Kidney (tissue), 13 donors: ENCODE measurements at regions not wholly inside any gene's neighbourhood (a gene's known extent, or its start where the extent isn't known, plus 50 kb on each side); places are given as distances from the start of the nearest gene placed in this dataset.

ENCODE experiments used
- DNase-seq, 5 donors: peaks; one replicate each; pipeline ENCODE4 v3.0.0-alpha.2; 2013 to 2020
- FAIRE-seq: peaks from 2 replicates; lab custom pipeline; 2012; peaks lifted over from hg19 to GRCh38; lab: Jason Lieb, UNC
- H3K27ac ChIP-seq, 2 donors: one replicate each; pipeline ENCODE4 v1.7.0; 2013; ENCODE audit warnings: low read depth in 2 of 2, low read length in 2 of 2, inconsistent platforms in 1 of 2
- H3K27me3 ChIP-seq: one replicate; pipeline ENCODE4 v1.7.1; 2013; ENCODE audit warnings: low read length, inconsistent platforms; ENCODE audit not compliant: control insufficient read depth, insufficient read depth
- H3K36me3 ChIP-seq, 3 donors: one replicate each; pipeline versions ENCODE4 v1.7.0 to v1.7.1; 2013; ENCODE audit warnings: low read length in 3 of 3, control low read depth in 1 of 3, inconsistent platforms in 1 of 3; ENCODE audit not compliant: insufficient read depth in 3 of 3, control insufficient read depth in 2 of 3
- H3K4me1 ChIP-seq, 3 donors: one replicate each; pipeline versions ENCODE4 v1.7.0 to v1.7.1; 2013; ENCODE audit warnings: low read length in 3 of 3, inconsistent platforms in 1 of 3, low read depth in 1 of 3; ENCODE audit not compliant: control insufficient read depth in 2 of 3, insufficient read depth in 2 of 3
- H3K4me3 ChIP-seq, 3 donors: one replicate each; pipeline versions ENCODE4 v1.7.0 to v1.8.1; 2013; ENCODE audit warnings: low read length in 3 of 3, control low read depth in 1 of 3, inconsistent platforms in 1 of 3
- H3K9ac ChIP-seq, 3 donors: one replicate each; pipeline versions ENCODE4 v1.7.0 to v1.7.1; 2013; ENCODE audit warnings: low read length in 3 of 3, control low read depth in 1 of 3, inconsistent platforms in 1 of 3
- H3K9me3 ChIP-seq, 3 donors: one replicate each; pipeline versions ENCODE4 v1.7.0 to v1.7.1; 2013; ENCODE audit warnings: low read length in 3 of 3, control low read depth in 1 of 3, inconsistent platforms in 1 of 3; ENCODE audit not compliant: control insufficient read depth in 2 of 3, insufficient read depth in 1 of 3
- intact Hi-C: fragments of 100-400 bp; cut with DNase I; formaldehyde crosslinking; loops from one replicate; pipeline ENCODE4 v1.11.1; 2022
- TF ChIP-seq, protein P1 (sequence below): IDR thresholded peaks from 3 replicates; pipeline ENCODE4 v1.5.1; 2012; ENCODE audit warnings: mild to moderate bottlenecking, moderate library complexity, borderline replicate concordance; ENCODE audit not compliant: insufficient read depth; ENCODE audit errors: extremely low read depth
- donor health status: control.
- donor health status: control.
- donor health status: control.
- donor health status: control.
- donor health status: control.
- donor health status: DM: yes; HTN: yes; CAD: no.
- donor health status: Normal renal cell carcinoma (clear cell type).

DNA sequence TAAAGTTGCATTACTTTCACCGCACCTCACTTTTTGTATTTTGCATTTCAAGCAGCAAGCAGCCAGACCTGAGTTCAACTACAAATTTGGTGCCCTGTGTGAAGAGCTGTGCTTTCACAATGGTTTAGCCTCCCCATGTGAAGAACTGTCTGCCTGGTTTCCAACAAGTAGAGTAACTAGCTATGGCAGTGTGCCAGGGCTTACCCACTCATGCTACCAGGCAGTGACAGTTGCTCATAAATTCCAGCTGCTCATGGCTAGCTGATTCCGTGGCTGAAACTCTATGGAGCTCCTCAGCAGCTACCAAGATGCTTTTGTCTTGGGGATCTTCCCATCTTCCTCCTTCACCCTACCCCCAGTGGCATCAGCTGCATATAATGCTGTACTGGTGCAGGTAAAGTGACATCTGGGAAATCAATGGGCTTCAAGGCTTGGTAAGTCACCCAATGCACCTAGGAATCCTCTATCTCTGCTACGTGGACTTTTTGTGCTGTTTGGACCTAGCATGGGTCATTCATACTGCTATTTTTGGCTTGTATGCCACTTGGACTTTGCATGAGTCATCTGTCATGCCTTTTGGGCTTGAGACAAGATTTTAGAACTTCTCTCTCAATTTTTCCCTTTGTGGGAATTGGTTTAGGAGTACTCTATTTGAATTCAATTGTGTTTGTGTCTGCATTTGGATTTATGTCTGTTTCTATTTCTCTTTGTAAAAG is 176.5 kb upstream of the GJE1 start:
- TF ChIP-seq, protein P1, sequence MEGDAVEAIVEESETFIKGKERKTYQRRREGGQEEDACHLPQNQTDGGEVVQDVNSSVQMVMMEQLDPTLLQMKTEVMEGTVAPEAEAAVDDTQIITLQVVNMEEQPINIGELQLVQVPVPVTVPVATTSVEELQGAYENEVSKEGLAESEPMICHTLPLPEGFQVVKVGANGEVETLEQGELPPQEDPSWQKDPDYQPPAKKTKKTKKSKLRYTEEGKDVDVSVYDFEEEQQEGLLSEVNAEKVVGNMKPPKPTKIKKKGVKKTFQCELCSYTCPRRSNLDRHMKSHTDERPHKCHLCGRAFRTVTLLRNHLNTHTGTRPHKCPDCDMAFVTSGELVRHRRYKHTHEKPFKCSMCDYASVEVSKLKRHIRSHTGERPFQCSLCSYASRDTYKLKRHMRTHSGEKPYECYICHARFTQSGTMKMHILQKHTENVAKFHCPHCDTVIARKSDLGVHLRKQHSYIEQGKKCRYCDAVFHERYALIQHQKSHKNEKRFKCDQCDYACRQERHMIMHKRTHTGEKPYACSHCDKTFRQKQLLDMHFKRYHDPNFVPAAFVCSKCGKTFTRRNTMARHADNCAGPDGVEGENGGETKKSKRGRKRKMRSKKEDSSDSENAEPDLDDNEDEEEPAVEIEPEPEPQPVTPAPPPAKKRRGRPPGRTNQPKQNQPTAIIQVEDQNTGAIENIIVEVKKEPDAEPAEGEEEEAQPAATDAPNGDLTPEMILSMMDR: no peak
- Histone ChIP-seq H3K27ac (no peak overlapping the region), H3K9ac (no peak overlapping the region), H3K4me3 (no peak overlapping the region), H3K27me3 (no peaks in the 10 kb centered on the region), H3K9me3 (peaks cover 0 to 4% (median 0%) of the 10 kb centered on the region in 3 donors), H3K36me3 (no peaks in the 10 kb centered on the region), H3K4me1 (no peaks in the 10 kb centered on the region)
- intact Hi-C loops: no loop called here
- DNase-seq: peak in 1 of 5 donors; percentile 14
- no peak for FAIRE-seq

DNA sequence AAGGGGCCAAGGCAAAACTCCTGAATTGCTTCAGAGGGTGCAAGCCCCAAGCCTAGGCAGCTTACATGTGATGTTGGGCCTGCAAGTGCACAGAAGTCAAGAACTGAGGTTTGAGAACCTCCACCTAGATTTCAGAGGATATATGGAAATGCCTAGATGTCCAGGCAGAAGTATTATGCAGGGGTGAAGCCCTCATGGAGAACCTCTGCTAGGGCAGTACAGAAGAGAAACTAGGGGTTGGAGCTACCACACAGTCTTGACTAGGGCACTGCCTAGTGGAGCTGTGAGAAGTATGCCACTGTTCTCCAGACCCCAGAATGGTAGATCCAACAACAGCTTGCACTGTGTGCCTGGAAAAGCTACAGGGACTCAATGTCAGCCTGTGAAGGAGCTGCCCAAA is 179.7 kb upstream of the GJE1 start:
- Histone ChIP-seq H3K36me3 (no peaks in the 10 kb centered on the region), H3K4me3 (no peak overlapping the region), H3K4me1 (no peaks in the 10 kb centered on the region), H3K9me3 (peaks cover 0 to 4% (median 0%) of the 10 kb centered on the region in 3 donors), H3K27ac (no peak overlapping the region), H3K27me3 (no peaks in the 10 kb centered on the region), H3K9ac (no peak overlapping the region)
- no peak for DNase-seq
- TF ChIP-seq, protein P1: no peak
- no peak for FAIRE-seq
- intact Hi-C loops: no loop called here

DNA sequence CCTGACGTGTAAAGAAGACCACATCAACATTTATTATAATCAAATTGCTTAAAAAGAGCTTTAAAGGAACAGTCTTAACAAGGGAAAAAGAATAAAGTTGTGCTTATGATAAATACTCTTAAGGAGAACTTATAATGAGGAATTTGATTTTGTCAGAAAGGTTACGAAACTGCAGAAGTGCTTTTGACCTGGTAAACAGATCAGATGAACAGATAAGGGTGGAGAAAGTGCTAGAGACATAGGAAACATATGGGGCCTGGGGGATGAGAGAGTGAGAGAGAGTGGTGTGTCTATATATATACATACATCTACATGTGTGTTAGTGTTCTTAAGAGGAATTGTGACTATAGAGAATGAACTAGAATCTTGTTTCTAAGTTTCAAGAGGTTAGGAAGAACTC is 186.2 kb upstream of the GJE1 start:
- H3K27ac ChIP-seq: no peak overlapping the region
- intact Hi-C loops: no loop called here
- TF ChIP-seq, protein P1: no peak

DNA sequence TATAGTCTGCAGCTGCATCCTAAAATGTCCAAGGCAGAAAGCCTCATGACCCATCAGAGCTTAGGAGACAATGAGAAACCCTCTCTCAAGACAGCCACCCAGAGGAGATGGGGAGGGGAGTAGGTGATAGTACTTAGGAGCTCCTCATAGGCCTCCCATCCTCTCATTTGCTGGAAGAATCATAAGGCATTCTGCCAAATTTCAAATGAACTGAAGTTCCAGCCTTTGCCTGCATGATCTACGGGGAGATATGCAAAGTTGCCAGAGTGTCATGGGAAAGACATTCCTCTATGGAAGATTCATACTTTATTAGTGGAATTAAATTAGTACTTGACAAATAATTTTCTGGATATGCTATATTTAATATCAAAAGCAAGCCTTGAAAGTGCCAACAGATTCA is 194.1 kb upstream of the GJE1 start:
- Histone ChIP-seq H3K4me1 (no peaks in the 10 kb centered on the region), H3K36me3 (no peaks in the 10 kb centered on the region), H3K4me3 (no peak overlapping the region), H3K9me3 (peaks cover 0 to 4% (median 0%) of the 10 kb centered on the region in 3 donors), H3K27me3 (no peaks in the 10 kb centered on the region), H3K27ac (no peak overlapping the region), H3K9ac (no peak overlapping the region)
- intact Hi-C loops: no loop called here
- no peak for DNase-seq
- FAIRE-seq: no peak
- TF ChIP-seq, protein P1: no peak

More for the DNA sequence above, 186.2 kb upstream of the GJE1 start:
- peaks cover 0 to 4% (median 0%) of the 10 kb centered on the region in 3 donors for H3K9me3 ChIP-seq
- H3K36me3 ChIP-seq: no peaks in the 10 kb centered on the region
- no peaks in the 10 kb centered on the region for H3K27me3 ChIP-seq
- H3K4me1 ChIP-seq: no peaks in the 10 kb centered on the region
- FAIRE-seq (no peak), DNase-seq (no peak)
- H3K4me3 ChIP-seq: no peak overlapping the region
- H3K9ac ChIP-seq: no peak overlapping the region
